Right lobe of liver (tissue), 4 donors: ENCODE measurements at regions not wholly inside any gene's neighbourhood (a gene's known extent, or its start where the extent isn't known, plus 50 kb on each side); places are given as distances from the start of the nearest gene placed in this dataset.

Source experiments
- POLR2A ChIP-seq: fragments of 450-650 bp; IDR thresholded peaks from one replicate; pipeline ENCODE4 v1.6.1; 2017; ENCODE audit warnings: antibody characterized with exemption, mild to moderate bottlenecking
- TF ChIP-seq, protein P1 (sequence below), 4 donors: fragments of 200-600 bp in 3 of 4; fragments of 450-650 bp in 1 of 4; IDR thresholded peaks; one replicate each; pipeline versions ENCODE4 v1.5.1 to v1.8.0; 2016 to 2022; ENCODE audit warnings: antibody characterized with exemption in 4 of 4, mild to moderate bottlenecking in 2 of 4
- donor health status: DM: no; HTN: no; CAD: no.
- donor health status: DM: no; HTN: no; CAD: no.
- donor health status: DM: no; HTN: yes; CAD: no.

DNA sequence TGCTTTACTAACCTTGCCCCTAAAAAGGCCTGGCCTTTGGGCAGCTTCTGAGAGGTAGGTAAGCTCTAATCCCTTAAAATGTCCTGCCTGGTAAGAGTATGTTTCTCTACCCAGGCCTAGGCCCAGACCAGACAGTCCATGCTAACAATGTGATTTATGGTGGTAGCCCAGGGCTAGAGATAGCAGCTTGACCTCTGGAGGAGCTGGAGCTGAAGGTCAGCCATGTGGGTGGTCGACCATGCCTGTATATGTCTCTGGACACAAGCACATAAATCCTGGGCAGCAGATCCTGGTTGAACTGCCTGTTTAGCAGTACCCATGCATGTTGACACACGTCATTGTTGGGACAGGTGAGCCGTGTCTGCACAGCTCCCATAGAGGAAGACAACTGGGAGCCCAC, 62.1 kb upstream of the PHACTR1 start:
- TF ChIP-seq POLR2A, result no peak
- TF ChIP-seq, protein P1, sequence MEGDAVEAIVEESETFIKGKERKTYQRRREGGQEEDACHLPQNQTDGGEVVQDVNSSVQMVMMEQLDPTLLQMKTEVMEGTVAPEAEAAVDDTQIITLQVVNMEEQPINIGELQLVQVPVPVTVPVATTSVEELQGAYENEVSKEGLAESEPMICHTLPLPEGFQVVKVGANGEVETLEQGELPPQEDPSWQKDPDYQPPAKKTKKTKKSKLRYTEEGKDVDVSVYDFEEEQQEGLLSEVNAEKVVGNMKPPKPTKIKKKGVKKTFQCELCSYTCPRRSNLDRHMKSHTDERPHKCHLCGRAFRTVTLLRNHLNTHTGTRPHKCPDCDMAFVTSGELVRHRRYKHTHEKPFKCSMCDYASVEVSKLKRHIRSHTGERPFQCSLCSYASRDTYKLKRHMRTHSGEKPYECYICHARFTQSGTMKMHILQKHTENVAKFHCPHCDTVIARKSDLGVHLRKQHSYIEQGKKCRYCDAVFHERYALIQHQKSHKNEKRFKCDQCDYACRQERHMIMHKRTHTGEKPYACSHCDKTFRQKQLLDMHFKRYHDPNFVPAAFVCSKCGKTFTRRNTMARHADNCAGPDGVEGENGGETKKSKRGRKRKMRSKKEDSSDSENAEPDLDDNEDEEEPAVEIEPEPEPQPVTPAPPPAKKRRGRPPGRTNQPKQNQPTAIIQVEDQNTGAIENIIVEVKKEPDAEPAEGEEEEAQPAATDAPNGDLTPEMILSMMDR (IDR thresholded peaks at IDR 0.05), result no peak
